NB4 (cell line): ENCODE measurements at regions not wholly inside any gene's neighbourhood (a gene's known extent, or its start where the extent isn't known, plus 50 kb on each side); places are given as distances from the start of the nearest gene placed in this dataset.

Source experiments
- MAX ChIP-seq: IDR thresholded peaks from 2 replicates; pipeline ENCODE4 v1.6.1; 2011; ENCODE audit warnings: low read depth, low read length
- MYC ChIP-seq: IDR thresholded peaks from 2 replicates; pipeline ENCODE4 v1.6.1; 2011; ENCODE audit warnings: low read depth, low read length
- POLR2A ChIP-seq: IDR thresholded peaks from 2 replicates; pipeline ENCODE4 v1.6.1; 2011; ENCODE audit warnings: mild to moderate bottlenecking; ENCODE audit not compliant: insufficient read length; ENCODE audit errors: extremely low read depth
- TF ChIP-seq, protein P1 (sequence below): IDR thresholded peaks from one replicate; pipeline ENCODE4 v1.5.1; 2012; ENCODE audit warnings: low read depth, low read length

- TF ChIP-seq, protein P1, sequence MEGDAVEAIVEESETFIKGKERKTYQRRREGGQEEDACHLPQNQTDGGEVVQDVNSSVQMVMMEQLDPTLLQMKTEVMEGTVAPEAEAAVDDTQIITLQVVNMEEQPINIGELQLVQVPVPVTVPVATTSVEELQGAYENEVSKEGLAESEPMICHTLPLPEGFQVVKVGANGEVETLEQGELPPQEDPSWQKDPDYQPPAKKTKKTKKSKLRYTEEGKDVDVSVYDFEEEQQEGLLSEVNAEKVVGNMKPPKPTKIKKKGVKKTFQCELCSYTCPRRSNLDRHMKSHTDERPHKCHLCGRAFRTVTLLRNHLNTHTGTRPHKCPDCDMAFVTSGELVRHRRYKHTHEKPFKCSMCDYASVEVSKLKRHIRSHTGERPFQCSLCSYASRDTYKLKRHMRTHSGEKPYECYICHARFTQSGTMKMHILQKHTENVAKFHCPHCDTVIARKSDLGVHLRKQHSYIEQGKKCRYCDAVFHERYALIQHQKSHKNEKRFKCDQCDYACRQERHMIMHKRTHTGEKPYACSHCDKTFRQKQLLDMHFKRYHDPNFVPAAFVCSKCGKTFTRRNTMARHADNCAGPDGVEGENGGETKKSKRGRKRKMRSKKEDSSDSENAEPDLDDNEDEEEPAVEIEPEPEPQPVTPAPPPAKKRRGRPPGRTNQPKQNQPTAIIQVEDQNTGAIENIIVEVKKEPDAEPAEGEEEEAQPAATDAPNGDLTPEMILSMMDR: no peak
- TF ChIP-seq POLR2A: no peak
- no peak for TF ChIP-seq MAX
- TF ChIP-seq MYC: no peak
These were observed 320.6 kb upstream of the PTGER4 start for GRCh38 chr5:40359093-40359492.
